NCI-H526 treated with DMSO at 0.1 percent for 48 hours (cell line): ENCODE measurements at regions not wholly inside any gene's neighbourhood (a gene's known extent, or its start where the extent isn't known, plus 50 kb on each side); places are given as distances from the start of the nearest gene placed in this dataset.

Source experiments
- DNase-seq: peaks from one replicate; lab custom pipeline; 2025; lab: John Stamatoyannopoulos, UW

DNA sequence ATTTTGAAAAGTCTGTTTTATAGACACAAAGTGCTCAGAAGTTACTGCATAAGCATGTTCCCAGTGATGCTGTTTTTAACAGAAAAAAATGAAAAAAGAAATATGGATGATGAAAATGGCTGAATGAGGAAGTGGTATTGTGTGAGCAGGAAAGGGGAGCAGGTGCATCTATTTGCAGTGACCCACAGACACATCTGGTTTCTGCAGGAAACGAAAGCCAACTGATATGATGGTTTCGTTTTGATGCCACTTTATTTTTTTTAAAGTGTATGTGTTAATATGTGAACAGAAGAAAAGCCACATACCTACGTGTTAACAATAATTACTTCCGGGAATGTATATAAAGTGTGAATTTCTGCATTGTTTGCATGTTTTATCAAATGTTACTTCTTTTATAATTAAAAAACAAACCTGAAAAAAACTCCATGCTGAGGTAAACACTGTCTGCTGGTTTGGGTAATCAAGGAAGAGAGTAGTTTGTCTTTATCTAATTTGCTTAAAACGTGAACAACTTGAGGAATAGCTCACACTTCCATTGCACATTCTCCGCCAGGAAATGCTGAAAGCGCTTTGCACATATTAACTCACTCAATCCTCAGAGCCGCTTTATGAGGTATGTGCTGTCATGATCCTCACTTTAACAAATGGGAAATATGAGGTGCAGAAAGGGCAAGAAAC, 1335.9 kb downstream of the TBC1D22A start:
- DNase-seq, result no peak

- DNase-seq, result no peak
Measured at GRCh38 chr22:48097723-48098122, 1335.3 kb downstream of the TBC1D22A start.

GRCh38 chr22:48096851-48097665, 1334.6 kb downstream of the TBC1D22A start:
- no peak for DNase-seq

DNA sequence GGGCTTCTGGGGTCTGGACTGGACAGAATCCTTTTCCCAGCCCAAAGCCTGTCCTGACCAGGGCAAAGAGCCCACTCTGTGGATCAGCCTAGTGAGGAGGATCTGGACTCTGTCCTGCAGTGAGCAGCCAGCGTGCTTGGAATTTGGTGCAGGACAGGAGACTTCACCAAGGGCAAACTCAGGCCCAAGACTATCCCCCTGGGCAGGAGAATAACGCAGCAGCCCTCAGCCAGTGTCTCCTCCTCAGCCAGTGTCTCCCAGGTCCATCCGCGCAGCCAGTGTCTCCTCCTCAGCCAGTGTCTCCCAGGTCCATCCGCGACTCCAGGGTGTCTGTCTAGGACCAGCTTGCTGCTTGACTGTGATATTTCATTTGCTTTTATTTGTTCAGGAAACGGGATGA, 1334.0 kb downstream of the TBC1D22A start:
- DNase-seq, result no peak

GRCh38 chr22:48093981-48094380, 1331.5 kb downstream of the TBC1D22A start:
- no peak for DNase-seq

GRCh38 chr22:48092866-48093265, 1330.4 kb downstream of the TBC1D22A start:
- DNase-seq, result no peak

DNA sequence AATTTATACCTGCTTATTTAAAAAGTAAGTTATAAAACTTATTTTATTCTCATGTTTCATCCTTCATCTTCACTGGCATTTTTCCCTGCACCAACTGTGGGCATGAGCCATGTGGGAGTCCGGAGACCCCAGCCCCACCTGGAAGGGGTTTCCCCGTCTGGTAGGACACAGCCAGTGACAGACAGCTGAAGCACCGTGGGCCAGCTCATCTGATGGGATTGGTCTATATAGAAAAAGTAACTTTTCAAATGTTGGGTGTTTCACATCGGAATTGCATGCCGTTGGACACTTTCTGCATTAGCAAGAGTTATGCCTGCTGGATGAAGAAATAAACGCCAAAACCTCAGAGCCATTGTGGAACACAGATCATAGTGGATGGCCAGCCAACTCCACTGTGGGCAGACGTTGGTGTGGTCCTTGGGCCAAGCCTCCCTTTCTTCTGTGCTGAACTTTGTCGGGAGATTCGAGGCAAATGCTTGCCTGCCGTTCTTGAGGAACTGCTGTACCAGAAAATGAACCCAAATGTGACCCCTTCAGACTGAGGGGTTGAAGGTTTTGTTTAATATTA, 1329.3 kb downstream of the TBC1D22A start:
- DNase-seq, result no peak

GRCh38 chr22:48091060-48091650, 1328.7 kb downstream of the TBC1D22A start:
- no peak for DNase-seq

GRCh38 chr22:48090332-48090672, 1327.9 kb downstream of the TBC1D22A start:
- no peak for DNase-seq

GRCh38 chr22:48089601-48090331, 1327.3 kb downstream of the TBC1D22A start:
- DNase-seq, result no peak

GRCh38 chr22:48088926-48089536, 1326.6 kb downstream of the TBC1D22A start:
- DNase-seq, result no peak

DNA sequence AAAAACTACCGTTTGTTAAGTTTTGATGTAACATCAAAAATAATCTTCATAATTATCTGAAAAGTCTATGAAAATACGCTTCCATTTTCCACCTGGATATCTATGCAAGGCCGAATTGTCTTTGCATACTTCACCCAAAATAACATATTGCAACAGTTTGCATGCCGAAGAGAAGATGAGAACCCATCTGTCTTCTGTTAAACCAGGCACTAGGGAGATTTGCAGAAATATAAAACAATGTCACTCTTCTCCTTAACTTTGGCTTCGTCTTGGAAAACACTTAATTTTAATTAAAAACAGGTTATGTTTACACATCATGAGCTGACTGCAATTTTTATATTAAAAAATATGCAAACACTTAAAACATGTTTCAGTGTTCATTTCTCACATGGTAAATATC, 1325.8 kb downstream of the TBC1D22A start:
- no peak for DNase-seq

- no peak for DNase-seq
Measured at GRCh38 chr22:48085901-48086645, 1323.6 kb downstream of the TBC1D22A start.

- DNase-seq, result no peak
Measured at GRCh38 chr22:48084729-48085050, 1322.2 kb downstream of the TBC1D22A start.

- no peak for DNase-seq
Measured at GRCh38 chr22:48084041-48084728, 1321.7 kb downstream of the TBC1D22A start.

DNA sequence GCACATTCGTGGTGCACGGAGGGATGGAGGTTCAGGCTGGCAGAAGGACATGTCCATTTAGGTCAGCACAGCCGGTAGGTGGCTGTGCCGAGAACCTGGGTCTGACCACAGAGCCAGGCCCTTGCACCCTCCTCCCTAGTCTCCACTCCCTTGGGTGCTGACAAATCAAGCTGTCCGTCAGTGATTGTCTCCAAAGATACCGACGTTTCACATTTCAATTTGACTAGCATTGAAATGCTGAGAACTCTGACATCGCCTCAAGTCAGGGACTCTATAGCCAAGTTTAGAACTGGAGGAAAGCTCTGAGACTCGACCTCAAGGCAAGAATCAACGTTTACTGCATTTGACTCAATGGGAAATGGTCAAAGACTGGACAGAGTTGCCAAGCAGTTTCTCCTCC, 1321.1 kb downstream of the TBC1D22A start:
- no peak for DNase-seq

- DNase-seq, result no peak
Measured at GRCh38 chr22:48082284-48082683, 1319.8 kb downstream of the TBC1D22A start.

DNA sequence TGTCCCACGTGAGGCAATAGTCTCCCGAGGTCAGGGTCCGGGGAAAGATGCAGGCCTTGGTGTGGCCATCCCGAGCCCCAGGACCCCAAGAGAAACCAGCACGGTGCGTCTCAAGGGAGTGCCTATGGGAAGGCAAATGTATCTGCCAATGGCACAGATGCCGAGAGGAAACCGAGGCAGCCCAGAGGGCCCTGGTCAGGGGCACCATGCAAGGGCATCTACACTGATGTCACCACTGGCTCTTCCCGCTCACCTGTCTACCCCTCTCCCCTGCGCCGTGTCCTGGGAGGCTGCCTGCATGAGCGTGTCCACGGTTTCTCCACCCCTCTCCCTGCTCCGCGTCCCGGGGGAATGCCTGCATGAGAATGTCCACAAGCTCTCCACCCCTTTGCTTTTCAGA, 1318.8 kb downstream of the TBC1D22A start:
- DNase-seq, result no peak

GRCh38 chr22:48080316-48081165, 1318.1 kb downstream of the TBC1D22A start:
- no peak for DNase-seq
